ENCODE measurements at regions not wholly inside any gene's neighbourhood (a gene's known extent, or its start where the extent isn't known, plus 50 kb on each side); places are given as distances from the start of the nearest gene placed in this dataset.

DNA sequence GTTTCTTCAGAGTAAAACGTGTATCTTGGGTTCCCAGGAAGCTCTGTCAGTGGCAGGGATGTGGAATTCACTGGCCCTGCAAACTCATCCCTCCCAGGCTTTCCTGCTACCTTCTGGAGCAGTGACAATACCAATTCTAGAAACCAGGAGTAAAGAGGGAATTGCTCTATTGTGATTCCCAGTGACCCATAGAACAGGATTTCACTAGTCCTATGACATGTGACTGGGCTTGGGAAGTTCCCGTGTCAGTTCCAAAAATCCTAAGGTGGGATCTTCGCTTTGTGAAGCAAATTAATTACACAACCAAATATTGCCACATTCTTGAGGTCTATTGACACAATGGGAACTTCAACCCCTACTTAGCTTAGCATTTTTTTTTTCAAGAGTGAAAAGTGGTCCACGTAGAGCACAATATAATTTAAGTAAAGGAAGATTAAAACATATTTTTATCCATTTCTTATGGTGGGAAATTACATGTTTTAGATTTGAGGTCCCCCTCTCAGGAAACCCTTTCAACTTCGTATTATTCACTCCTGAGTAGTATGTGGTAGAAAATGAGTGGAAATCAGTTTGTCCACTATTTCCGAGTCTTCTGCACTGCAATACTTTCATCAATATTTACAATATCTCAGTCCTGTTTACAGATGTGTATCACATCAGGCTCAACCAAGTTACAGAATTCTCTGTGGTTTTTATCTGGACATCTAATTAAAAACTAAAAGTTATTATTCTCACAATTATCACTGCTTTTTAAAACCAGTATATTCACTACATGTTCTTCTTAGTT lies 88.9 kb upstream of the SOX5 start (continued):
- peak; percentile 97 for TF ChIP-seq CEBPB (IDR thresholded peaks at IDR 0.05; ENCODE audit: borderline replicate concordance, low read depth, low read length)
- no peak for TF ChIP-seq ZNF674 (CRISPR knock-in tag; IDR thresholded peaks at IDR 0.05; ENCODE audit: low read depth)
- TF ChIP-seq, protein P1, sequence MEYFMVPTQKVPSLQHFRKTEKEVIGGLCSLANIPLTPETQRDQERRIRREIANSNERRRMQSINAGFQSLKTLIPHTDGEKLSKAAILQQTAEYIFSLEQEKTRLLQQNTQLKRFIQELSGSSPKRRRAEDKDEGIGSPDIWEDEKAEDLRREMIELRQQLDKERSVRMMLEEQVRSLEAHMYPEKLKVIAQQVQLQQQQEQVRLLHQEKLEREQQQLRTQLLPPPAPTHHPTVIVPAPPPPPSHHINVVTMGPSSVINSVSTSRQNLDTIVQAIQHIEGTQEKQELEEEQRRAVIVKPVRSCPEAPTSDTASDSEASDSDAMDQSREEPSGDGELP (IDR thresholded peaks at IDR 0.05; ENCODE audit: borderline replicate concordance, low read depth): 0 out of 2 replicates have a peak, but pooled peaks have one; percentile 9
- TF ChIP-seq ASH2L (IDR thresholded peaks at IDR 0.05; ENCODE audit: insufficient read length, low read depth, low read length): peak; percentile 52
- TF ChIP-seq, protein P2, sequence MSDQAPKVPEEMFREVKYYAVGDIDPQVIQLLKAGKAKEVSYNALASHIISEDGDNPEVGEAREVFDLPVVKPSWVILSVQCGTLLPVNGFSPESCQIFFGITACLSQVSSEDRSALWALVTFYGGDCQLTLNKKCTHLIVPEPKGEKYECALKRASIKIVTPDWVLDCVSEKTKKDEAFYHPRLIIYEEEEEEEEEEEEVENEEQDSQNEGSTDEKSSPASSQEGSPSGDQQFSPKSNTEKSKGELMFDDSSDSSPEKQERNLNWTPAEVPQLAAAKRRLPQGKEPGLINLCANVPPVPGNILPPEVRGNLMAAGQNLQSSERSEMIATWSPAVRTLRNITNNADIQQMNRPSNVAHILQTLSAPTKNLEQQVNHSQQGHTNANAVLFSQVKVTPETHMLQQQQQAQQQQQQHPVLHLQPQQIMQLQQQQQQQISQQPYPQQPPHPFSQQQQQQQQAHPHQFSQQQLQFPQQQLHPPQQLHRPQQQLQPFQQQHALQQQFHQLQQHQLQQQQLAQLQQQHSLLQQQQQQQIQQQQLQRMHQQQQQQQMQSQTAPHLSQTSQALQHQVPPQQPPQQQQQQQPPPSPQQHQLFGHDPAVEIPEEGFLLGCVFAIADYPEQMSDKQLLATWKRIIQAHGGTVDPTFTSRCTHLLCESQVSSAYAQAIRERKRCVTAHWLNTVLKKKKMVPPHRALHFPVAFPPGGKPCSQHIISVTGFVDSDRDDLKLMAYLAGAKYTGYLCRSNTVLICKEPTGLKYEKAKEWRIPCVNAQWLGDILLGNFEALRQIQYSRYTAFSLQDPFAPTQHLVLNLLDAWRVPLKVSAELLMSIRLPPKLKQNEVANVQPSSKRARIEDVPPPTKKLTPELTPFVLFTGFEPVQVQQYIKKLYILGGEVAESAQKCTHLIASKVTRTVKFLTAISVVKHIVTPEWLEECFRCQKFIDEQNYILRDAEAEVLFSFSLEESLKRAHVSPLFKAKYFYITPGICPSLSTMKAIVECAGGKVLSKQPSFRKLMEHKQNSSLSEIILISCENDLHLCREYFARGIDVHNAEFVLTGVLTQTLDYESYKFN (CRISPR knock-in tag; conservative IDR thresholded peaks at IDR 0.05): peak; percentile 85
- TF ChIP-seq NFKBIZ (CRISPR knock-in tag; IDR thresholded peaks at IDR 0.05): peak; percentile 84; the same call in 1 of the 2 replicates
- TF ChIP-seq ZMAT3 (CRISPR knock-in tag; conservative IDR thresholded peaks at IDR 0.05): 0 out of 2 replicates have a peak, but pooled peaks have one; percentile 33
- 0 out of 2 replicates have a peak, but pooled peaks have one; percentile 13 for TF ChIP-seq CBX5 (CRISPR knock-in tag; IDR thresholded peaks at IDR 0.05; ENCODE audit: borderline replicate concordance)
- TF ChIP-seq ZMYM4 (CRISPR knock-in tag; IDR thresholded peaks at IDR 0.05): peak; percentile 82
- peak; percentile 88 for TF ChIP-seq SOX5 (CRISPR knock-in tag; IDR thresholded peaks at IDR 0.05; ENCODE audit: borderline replicate concordance)
- peak; percentile 57; the same call in 1 of the 2 replicates for TF ChIP-seq HDAC2 (CRISPR knock-in tag; IDR thresholded peaks at IDR 0.05)
- no peak for TF ChIP-seq NONO (IDR thresholded peaks at IDR 0.05)
- peak; percentile 55; the same call in 1 of the 2 replicates for TF ChIP-seq NONO (CRISPR knock-in tag; conservative IDR thresholded peaks at IDR 0.05)
- no peak for TF ChIP-seq ZNF205 (CRISPR knock-in tag; IDR thresholded peaks at IDR 0.05)
- peak; percentile 68; the same call in 1 of the 2 replicates for TF ChIP-seq ZBTB42 (CRISPR knock-in tag; IDR thresholded peaks at IDR 0.05)
- 0 out of 3 replicates have a peak, but pooled peaks have one; percentile 18 for TF ChIP-seq MXI1 (IDR thresholded peaks at IDR 0.05; ENCODE audit: borderline replicate concordance, low read depth, low read length)
- TF ChIP-seq SALL1 (CRISPR knock-in tag; IDR thresholded peaks at IDR 0.05): peak; percentile 87

All from HepG2 (cell line).